ENCODE measurements at regions not wholly inside any gene's neighbourhood (a gene's known extent, or its start where the extent isn't known, plus 50 kb on each side); places are given as distances from the start of the nearest gene placed in this dataset.

DNA sequence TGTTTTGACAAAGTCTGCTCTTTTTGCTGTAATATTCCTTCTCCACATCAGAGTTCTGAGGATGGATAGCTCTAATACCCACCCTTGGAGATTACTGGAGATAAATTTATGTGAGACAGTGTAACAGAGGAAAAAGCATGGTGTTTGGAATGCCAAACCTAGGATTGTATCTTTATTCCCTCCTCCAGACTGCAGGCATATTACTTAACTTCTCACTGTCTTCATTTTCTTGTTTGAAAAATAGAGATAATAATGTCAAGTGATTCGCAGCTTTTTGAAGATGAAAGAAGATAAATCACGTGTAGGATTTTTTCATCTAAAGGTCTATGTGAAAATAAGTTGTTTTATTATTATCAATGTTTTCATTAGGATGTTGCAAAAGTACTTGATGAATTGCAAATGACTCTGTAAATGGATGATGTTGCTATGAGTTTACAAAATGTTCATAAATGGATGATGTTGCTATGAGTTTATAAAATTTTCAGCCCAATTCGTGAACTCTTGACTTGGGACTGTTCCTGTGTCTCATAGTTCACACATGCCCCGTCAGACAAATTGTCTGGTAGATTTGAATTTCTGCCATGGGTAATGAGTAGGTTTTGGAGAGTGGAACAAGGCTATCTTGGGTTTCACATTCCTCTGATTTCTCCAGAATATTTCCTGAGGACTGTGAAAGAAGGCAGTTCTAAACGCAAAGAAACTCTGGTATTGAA, 113.1 kb upstream of the IGFBP3 start:
- H3K27me3 Mint-ChIP-seq (ENCODE audit: insufficient read depth, low read depth, poor library complexity), result peaks cover 2% of the 10 kb centered on the region
- Histone ChIP-seq H3K4me1 (ENCODE audit: insufficient read depth) (no peaks in the 10 kb centered on the region), H3K36me3 (ENCODE audit: insufficient read depth) (no peaks in the 10 kb centered on the region), H3K9me2 (ENCODE audit: insufficient read depth) (peaks cover 14% of the 10 kb centered on the region; the same call in 1 of the 2 replicates), H3K79me2 (replicated peaks; ENCODE audit: insufficient read depth) (no peaks in the 10 kb centered on the region), H3K4me3 (no peak overlapping the region), H3F3A (replicated peaks; ENCODE audit: low read depth) (no peaks in the 10 kb centered on the region), H4K20me1 (replicated peaks; ENCODE audit: insufficient read depth) (no peaks in the 10 kb centered on the region), H3K4me2 (no peak overlapping the region), H2AFZ (no peak overlapping the region), H3K27me3 (ENCODE audit: insufficient read depth) (no peaks in the 10 kb centered on the region), H3K27ac (ENCODE audit: low read depth) (no peak overlapping the region)
- H3K36me3 Mint-ChIP-seq (ENCODE audit: low read depth), result peaks cover 16% of the 10 kb centered on the region
- TF ChIP-seq ZNF462 (CRISPR knock-in tag; IDR thresholded peaks at IDR 0.05), result no peak
- no peak for TF ChIP-seq NANOG (IDR thresholded peaks at IDR 0.05; ENCODE audit: borderline replicate concordance)
- TF ChIP-seq POLR2AphosphoS5 (IDR thresholded peaks at IDR 0.05; ENCODE audit: low read depth), result no peak
- peaks cover 10% of the 10 kb centered on the region for H3K9me3 Mint-ChIP-seq
- H3K4me3 Mint-ChIP-seq, result no peak overlapping the region
- DNase-seq (ENCODE audit: low spot score) (no peak), ATAC-seq (no peak)
- peaks cover 11% of the 10 kb centered on the region for H3K4me1 Mint-ChIP-seq
- H3K27ac Mint-ChIP-seq, result no peak overlapping the region

GRCh38 chr7:46033592-46033991, 112.5 kb upstream of the IGFBP3 start:
- Mint-ChIP-seq H3K4me3 (no peak overlapping the region), H3K4me1 (peaks cover 12% of the 10 kb centered on the region), H3K9me3 (peaks cover 10% of the 10 kb centered on the region), H3K27ac (no peak overlapping the region), H3K27me3 (ENCODE audit: insufficient read depth, low read depth, poor library complexity) (peaks cover 2% of the 10 kb centered on the region), H3K36me3 (ENCODE audit: low read depth) (peaks cover 16% of the 10 kb centered on the region)
- H3K27ac ChIP-seq (ENCODE audit: low read depth), result no peak overlapping the region
- no peaks in the 10 kb centered on the region for H3K4me1 ChIP-seq (ENCODE audit: insufficient read depth)
- no peaks in the 10 kb centered on the region for H3K79me2 ChIP-seq (replicated peaks; ENCODE audit: insufficient read depth)
- H3K27me3 ChIP-seq (ENCODE audit: insufficient read depth), result no peaks in the 10 kb centered on the region
- ATAC-seq (no peak), DNase-seq (ENCODE audit: low spot score) (no peak)
- H2AFZ ChIP-seq, result no peak overlapping the region
- no peaks in the 10 kb centered on the region for H3F3A ChIP-seq (replicated peaks; ENCODE audit: low read depth)
- H3K9me2 ChIP-seq (ENCODE audit: insufficient read depth), result peaks cover 14% of the 10 kb centered on the region; the same call in 1 of the 2 replicates
- H3K4me2 ChIP-seq, result no peak overlapping the region
- no peaks in the 10 kb centered on the region for H3K36me3 ChIP-seq (ENCODE audit: insufficient read depth)
- no peak overlapping the region for H3K4me3 ChIP-seq
- no peaks in the 10 kb centered on the region for H4K20me1 ChIP-seq (replicated peaks; ENCODE audit: insufficient read depth)
- TF ChIP-seq, protein P1, sequence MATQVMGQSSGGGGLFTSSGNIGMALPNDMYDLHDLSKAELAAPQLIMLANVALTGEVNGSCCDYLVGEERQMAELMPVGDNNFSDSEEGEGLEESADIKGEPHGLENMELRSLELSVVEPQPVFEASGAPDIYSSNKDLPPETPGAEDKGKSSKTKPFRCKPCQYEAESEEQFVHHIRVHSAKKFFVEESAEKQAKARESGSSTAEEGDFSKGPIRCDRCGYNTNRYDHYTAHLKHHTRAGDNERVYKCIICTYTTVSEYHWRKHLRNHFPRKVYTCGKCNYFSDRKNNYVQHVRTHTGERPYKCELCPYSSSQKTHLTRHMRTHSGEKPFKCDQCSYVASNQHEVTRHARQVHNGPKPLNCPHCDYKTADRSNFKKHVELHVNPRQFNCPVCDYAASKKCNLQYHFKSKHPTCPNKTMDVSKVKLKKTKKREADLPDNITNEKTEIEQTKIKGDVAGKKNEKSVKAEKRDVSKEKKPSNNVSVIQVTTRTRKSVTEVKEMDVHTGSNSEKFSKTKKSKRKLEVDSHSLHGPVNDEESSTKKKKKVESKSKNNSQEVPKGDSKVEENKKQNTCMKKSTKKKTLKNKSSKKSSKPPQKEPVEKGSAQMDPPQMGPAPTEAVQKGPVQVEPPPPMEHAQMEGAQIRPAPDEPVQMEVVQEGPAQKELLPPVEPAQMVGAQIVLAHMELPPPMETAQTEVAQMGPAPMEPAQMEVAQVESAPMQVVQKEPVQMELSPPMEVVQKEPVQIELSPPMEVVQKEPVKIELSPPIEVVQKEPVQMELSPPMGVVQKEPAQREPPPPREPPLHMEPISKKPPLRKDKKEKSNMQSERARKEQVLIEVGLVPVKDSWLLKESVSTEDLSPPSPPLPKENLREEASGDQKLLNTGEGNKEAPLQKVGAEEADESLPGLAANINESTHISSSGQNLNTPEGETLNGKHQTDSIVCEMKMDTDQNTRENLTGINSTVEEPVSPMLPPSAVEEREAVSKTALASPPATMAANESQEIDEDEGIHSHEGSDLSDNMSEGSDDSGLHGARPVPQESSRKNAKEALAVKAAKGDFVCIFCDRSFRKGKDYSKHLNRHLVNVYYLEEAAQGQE (IDR thresholded peaks at IDR 0.05; ENCODE audit: unreplicated experiment), result no peak
- TF ChIP-seq CREB1 (CRISPR knock-in tag; IDR thresholded peaks at IDR 0.05; ENCODE audit: low read depth) (no peak), EZH2phosphoT487 (IDR thresholded peaks at IDR 0.05; ENCODE audit: unreplicated experiment) (no peak)
